Mammary epithelial cell (primary cell): ENCODE measurements at regions not wholly inside any gene's neighbourhood (a gene's known extent, or its start where the extent isn't known, plus 50 kb on each side); places are given as distances from the start of the nearest gene placed in this dataset.

Experiments
- EZH2 ChIP-seq: IDR thresholded peaks from 2 replicates; pipeline ENCODE4 v1.6.1; 2012; ENCODE audit warnings: low read length, inconsistent platforms, borderline replicate concordance
- TF ChIP-seq, protein P1 (sequence below), 2 donors: IDR thresholded peaks in 1 of 2; conservative IDR thresholded peaks in 1 of 2; 2 replicates each; pipeline ENCODE4 v1.5.1; 2011 to 2012; ENCODE audit warnings: inconsistent platforms in 2 of 2, low read length in 2 of 2, mild to moderate bottlenecking in 2 of 2, control low read depth in 1 of 2, low read depth in 1 of 2; ENCODE audit not compliant: insufficient read depth in 1 of 2; ENCODE audit errors: extremely low read depth in 1 of 2

GRCh38 chr4:30946288-30946687 lies 226.1 kb downstream of the PCDH7 start:
- TF ChIP-seq, protein P1, sequence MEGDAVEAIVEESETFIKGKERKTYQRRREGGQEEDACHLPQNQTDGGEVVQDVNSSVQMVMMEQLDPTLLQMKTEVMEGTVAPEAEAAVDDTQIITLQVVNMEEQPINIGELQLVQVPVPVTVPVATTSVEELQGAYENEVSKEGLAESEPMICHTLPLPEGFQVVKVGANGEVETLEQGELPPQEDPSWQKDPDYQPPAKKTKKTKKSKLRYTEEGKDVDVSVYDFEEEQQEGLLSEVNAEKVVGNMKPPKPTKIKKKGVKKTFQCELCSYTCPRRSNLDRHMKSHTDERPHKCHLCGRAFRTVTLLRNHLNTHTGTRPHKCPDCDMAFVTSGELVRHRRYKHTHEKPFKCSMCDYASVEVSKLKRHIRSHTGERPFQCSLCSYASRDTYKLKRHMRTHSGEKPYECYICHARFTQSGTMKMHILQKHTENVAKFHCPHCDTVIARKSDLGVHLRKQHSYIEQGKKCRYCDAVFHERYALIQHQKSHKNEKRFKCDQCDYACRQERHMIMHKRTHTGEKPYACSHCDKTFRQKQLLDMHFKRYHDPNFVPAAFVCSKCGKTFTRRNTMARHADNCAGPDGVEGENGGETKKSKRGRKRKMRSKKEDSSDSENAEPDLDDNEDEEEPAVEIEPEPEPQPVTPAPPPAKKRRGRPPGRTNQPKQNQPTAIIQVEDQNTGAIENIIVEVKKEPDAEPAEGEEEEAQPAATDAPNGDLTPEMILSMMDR (conservative IDR thresholded peaks at IDR 0.05 in 1 of 2, IDR thresholded peaks at IDR 0.05 in 1 of 2; ENCODE audit: extremely low read depth in 1 of 2, insufficient read depth in 1 of 2, low read depth in 1 of 2, low read length in 2 of 2): no peak
- no peak for TF ChIP-seq EZH2
